Stimulated activated CD4-positive, alpha-beta T cell treated with anti-CD3 and anti-CD28 coated beads, Interleukin-4, amount 100 ng/mL, for 48 hours (primary cell): ENCODE measurements at regions not wholly inside any gene's neighbourhood (a gene's known extent, or its start where the extent isn't known, plus 50 kb on each side); places are given as distances from the start of the nearest gene placed in this dataset.
"Not testable (repeated sequence)": the region's sequence is repeated elsewhere in the genome, so short reads cannot be mapped to it uniquely, and the experiment has no call there.

ENCODE experiments used
- DNase-seq, 2 donors: peaks; one replicate each; pipeline ENCODE4 v3.0.0-alpha.2; 2020; ENCODE audit warnings: low read depth in 2 of 2

DNA sequence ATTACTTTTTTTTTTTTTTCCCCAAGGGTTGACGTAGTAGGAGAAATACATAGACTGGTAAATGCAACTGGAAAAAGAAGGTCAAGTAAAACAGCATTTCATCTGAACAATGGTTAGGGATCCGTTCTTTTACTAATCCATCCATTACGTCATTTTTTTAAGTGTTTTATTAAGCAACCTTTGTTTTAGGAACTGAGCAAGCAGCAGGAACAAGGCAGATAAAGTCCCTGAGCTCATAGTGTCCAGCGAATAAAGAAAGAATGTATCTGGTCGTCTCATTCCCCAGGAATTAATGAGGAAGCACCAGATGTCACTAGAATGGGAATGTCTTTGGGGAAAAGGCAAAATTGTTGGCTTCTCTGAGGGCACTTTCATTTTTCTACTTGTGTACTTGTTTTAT is 842.4 kb downstream of the TDRD15 start:
- DNase-seq, result no peak

DNA sequence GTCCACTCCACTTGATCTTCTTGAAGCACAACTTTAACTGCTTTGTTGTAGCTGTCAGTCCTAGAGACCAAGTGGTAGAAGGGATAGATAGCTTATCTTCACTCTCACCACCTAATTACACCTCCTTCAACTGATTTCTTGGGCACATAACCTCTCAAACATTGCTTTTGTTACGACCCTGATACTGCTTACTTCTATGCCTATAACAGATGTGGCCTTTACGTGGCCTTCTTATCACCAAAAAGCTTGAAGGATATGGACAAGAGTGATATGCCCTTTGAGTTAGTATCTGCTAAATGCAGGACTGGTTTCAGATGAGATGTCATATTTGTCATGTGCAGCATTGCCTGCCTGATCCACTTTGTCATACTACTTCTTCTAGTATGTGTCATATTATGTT is 847.2 kb downstream of the TDRD15 start:
- DNase-seq, result no peak

GRCh38 chr2:21972586-21972985 is 848.8 kb downstream of the TDRD15 start:
- DNase-seq, result no peak

GRCh38 chr2:21981127-21981526 is 857.4 kb downstream of the TDRD15 start:
- no peak for DNase-seq

- no peak for DNase-seq
Observed at GRCh38 chr2:21993002-21993401, 869.2 kb downstream of the TDRD15 start.

GRCh38 chr2:21996339-21996738 is 872.6 kb downstream of the TDRD15 start:
- no peak for DNase-seq

- no peak for DNase-seq
Observed at GRCh38 chr2:21999522-21999921, 875.8 kb downstream of the TDRD15 start.

DNA sequence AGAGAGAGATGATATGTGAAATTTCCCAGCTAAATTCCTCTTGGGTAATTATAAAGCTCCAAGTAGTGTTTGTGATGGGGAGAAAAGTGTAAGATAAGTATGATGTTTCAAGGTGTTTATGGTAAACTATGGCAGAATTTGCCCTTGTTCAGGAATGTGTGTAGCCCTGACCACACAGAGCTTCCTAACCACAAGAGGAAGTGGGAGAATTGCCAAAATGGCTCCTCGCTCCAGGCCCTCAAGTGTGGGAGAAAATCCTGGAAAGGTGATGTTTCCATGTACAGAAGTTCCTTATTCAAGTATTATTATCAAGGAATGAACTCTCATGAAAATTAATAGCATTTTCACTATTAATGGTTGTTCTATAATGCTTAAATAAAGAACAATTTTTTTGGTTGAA is 878.3 kb downstream of the TDRD15 start:
- DNase-seq, result no peak

- DNase-seq, result no peak
Observed at GRCh38 chr2:22003270-22003669, 879.5 kb downstream of the TDRD15 start.

DNA sequence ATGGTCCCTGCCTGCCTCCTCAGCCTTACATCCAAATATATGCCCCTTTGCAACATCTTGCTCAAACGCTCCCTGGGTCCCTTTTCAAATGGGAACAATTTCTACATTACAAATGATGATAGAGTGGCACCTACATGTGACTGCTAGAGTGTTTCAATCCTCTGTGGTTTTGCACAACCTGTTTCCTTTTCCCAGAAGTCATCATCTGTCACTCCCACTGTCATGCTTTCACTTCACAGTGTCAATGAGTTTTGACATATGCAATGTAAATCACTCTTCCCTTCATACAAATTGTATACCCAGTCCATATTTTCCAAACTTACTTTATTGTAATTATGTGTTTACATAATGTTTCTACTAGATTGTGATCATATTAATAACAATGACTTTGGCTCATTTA is 887.3 kb downstream of the TDRD15 start:
- DNase-seq, result no peak

DNA sequence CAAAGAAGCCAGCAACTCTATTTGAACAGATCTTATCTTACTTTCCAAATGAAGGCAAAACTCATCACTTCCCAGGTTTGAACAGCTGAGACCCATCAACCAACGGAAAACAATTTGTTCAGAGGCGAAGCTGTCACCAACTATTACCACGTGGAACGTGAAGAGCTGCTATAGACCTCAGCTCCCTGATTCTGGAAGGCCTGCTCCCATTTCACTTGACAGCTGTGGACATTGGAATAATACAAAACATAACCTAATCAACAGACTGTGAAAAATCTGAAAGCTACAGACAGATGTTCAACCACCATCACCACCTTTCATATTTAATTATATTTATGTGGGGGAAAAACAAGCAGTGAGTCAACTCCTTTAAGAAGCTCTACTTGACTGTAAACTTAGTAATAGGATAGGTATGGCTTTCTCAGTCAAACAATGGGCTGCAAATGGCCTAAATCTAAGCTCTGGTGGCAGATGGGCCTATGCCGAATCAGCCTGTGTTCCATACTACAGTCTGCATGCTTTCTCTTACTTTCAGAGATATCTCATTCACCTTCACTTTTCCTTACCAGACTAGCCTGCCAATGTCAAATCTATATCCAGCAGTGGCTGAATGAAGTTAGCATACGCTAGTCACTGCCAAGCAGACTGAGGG is 896.4 kb downstream of the TDRD15 start:
- no peak for DNase-seq

DNA sequence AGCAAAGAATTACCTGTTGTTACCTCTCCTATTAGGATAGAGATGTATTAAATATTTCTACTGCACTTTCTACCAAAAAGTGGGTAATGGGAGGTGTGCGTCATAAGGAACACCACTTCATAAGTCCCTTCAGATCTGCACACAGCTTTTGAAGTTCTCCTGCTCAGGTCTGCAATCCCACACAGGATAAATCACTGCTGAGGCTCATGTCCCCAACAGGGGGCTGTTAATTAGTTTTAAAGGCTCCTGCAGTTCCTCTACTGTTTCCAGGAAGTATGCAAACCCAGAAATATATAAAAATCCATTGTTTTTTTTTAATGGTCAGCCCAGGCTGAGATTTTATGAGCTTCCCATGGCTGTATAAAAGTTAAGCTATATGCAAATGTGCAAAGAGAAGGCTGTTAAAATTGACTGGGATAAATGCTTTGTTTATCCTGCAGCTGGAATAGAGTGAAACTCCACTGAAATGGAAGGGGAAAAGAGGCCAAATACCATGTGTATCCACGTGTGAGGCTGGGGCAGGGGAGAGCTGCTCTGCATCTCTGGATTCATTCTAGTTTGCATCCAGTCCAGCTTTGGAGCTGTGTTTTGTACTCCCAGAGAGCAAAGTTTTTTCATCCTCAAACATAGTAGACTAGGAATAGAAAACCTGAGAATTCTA is 903.7 kb downstream of the TDRD15 start:
- DNase-seq, result no peak

GRCh38 chr2:22035361-22035830 is 911.6 kb downstream of the TDRD15 start:
- DNase-seq, result no peak

GRCh38 chr2:22037274-22037673 is 913.5 kb downstream of the TDRD15 start:
- no peak for DNase-seq

- no peak for DNase-seq
Observed at GRCh38 chr2:22043784-22044183, 920.0 kb downstream of the TDRD15 start.

- DNase-seq, result no peak
Observed at GRCh38 chr2:22055784-22056620, 932.2 kb downstream of the TDRD15 start.

DNA sequence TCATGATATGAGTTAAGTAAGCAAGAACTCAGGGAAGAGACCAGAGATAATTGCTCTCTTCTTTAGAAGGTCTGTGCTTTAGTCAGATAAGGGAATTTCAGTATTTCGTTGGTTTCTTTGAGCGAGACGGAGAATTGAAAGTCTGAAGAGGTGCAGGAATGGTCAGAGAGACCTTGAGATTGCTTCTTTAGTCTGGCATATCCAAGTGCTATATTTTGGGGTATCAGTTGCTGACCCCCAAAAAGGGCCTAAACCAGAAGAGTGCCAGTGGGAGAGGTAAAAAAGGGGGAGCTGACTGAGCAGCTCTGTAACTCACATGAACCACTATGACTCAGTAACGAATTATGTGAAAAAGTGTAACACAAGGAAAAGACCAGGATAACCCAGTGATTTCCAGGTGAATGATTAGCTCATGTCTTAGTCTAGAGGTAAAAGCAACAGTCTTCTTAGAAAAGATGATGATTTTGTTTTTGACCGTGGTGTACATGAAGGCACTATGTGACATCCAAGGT is 932.9 kb downstream of the TDRD15 start:
- no peak for DNase-seq

GRCh38 chr2:22062679-22063078 is 938.9 kb downstream of the TDRD15 start:
- DNase-seq, result no peak

DNA sequence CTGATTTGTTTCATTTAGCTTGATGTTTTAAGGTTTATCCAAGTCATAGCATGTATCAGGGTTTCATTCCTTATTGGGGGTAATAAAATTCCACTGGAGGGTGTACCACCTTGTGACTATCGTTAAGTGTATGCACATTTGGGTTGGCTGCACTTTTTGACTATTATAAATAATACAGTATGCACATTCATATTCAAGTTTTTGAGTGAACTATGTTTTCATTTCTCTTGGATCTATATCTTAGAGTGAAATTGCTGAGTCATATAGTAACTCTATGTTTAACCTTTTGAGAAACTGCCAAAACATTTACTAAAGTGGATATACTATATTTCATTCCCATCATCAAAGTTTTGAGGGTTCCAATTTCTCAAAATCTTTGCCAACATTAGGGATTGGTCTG is 952.7 kb downstream of the TDRD15 start:
- DNase-seq, result no peak

DNA sequence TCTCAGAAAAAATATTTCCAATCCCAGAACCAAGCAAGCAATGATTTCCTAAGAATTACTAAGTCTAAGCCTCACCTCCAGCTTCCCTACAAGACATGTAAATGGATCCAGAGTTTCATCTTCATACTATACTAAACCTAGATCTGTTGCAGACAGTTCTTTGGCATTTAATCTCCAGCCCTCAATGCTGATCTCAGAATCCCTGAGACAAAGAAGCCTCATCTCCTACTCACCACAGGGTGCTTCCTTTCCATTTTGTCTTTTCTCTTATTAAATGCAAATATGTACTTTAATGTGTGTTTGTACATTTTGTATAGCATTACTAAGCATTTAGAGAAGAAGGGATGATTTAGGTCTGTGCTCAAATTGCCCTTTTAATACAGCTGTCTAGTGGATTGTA is 954.9 kb downstream of the TDRD15 start:
- no peak for DNase-seq

GRCh38 chr2:22079583-22079982 is 955.8 kb downstream of the TDRD15 start:
- no peak for DNase-seq

DNA sequence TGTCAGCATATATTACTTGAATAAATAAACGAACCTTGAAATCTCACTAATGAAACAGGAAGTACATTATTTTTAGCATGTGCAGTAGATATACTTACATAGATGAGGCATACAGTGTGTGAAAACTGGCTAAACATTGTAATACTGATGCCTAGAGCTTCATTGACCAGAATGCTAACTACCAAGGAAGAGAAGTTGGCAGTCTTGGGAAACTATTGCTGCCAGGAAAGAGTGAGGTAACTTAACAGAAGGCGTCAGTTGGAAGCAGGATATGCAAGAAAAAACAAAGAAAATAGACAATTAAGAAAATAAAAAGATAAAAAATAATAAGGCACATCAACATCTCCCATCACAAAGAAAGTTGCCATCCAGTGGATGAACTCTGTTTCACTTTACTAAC is 963.0 kb downstream of the TDRD15 start:
- DNase-seq, result no peak

- not testable (repeated sequence) for DNase-seq
Observed at GRCh38 chr2:22103617-22104016, 979.8 kb downstream of the TDRD15 start.
